ENCODE measurements at regions not wholly inside any gene's neighbourhood (a gene's known extent, or its start where the extent isn't known, plus 50 kb on each side); places are given as distances from the start of the nearest gene placed in this dataset.
A peak's percentile ranks its signal among the peaks of the same experiment; 100 is the strongest.

- H3K4me2 ChIP-seq (ENCODE audit: insufficient read depth, low read length) = no peak overlapping the region
- no peak overlapping the region for H2AFZ ChIP-seq (ENCODE audit: low read length)
- H3K4me3 ChIP-seq (ENCODE audit: insufficient read depth, low read length) = no peak overlapping the region
- no peaks in the 10 kb centered on the region for H4K20me1 ChIP-seq (ENCODE audit: insufficient read depth, low read length)
- DNase-seq (ENCODE audit: insufficient read length, low spot score, missing footprints) = no peak
- no peaks in the 10 kb centered on the region for H3K4me1 ChIP-seq (ENCODE audit: insufficient read depth, low read length)
- no peaks in the 10 kb centered on the region for H3K9me3 ChIP-seq (ENCODE audit: low read depth, low read length)
- no peaks in the 10 kb centered on the region for H3K79me2 ChIP-seq (ENCODE audit: insufficient read depth, low read length)
- no peak overlapping the region for H3K27ac ChIP-seq (ENCODE audit: low read depth, low read length)
- no peaks in the 10 kb centered on the region for H3K27me3 ChIP-seq (ENCODE audit: insufficient read depth, low read length)
- H3K36me3 ChIP-seq (ENCODE audit: insufficient read depth, low read length) = no peaks in the 10 kb centered on the region
- TF ChIP-seq CTCF (IDR thresholded peaks at IDR 0.05; ENCODE audit: extremely low read depth, low read depth, low read length) = no peak
Observed at GRCh38 chr4:110778521-110778920, 155.6 kb upstream of the PITX2 start.

- no peaks in the 10 kb centered on the region for H3K9me3 ChIP-seq (ENCODE audit: low read depth, low read length)
- H3K79me2 ChIP-seq (ENCODE audit: insufficient read depth, low read length) = no peaks in the 10 kb centered on the region
- no peak for DNase-seq (ENCODE audit: insufficient read length, low spot score, missing footprints)
- H3K4me1 ChIP-seq (ENCODE audit: insufficient read depth, low read length) = peaks cover 3% of the 10 kb centered on the region
- no peak overlapping the region for H3K4me3 ChIP-seq (ENCODE audit: insufficient read depth, low read length)
- no peaks in the 10 kb centered on the region for H4K20me1 ChIP-seq (ENCODE audit: insufficient read depth, low read length)
- no peak for TF ChIP-seq CTCF (IDR thresholded peaks at IDR 0.05; ENCODE audit: extremely low read depth, low read depth, low read length)
- no peaks in the 10 kb centered on the region for H3K27me3 ChIP-seq (ENCODE audit: insufficient read depth, low read length)
- no peaks in the 10 kb centered on the region for H3K36me3 ChIP-seq (ENCODE audit: insufficient read depth, low read length)
- no peak overlapping the region for H3K4me2 ChIP-seq (ENCODE audit: insufficient read depth, low read length)
- H2AFZ ChIP-seq (ENCODE audit: low read length) = no peak overlapping the region
- no peak overlapping the region for H3K27ac ChIP-seq (ENCODE audit: low read depth, low read length)
Observed at GRCh38 chr4:110780538-110780937, 157.7 kb upstream of the PITX2 start.

- Histone ChIP-seq H3K4me1 (ENCODE audit: insufficient read depth, low read length) (peaks cover 6% of the 10 kb centered on the region), H3K79me2 (ENCODE audit: insufficient read depth, low read length) (no peaks in the 10 kb centered on the region), H2AFZ (ENCODE audit: low read length) (no peak overlapping the region), H3K36me3 (ENCODE audit: insufficient read depth, low read length) (no peaks in the 10 kb centered on the region), H3K27ac (ENCODE audit: low read depth, low read length) (no peak overlapping the region), H3K9me3 (ENCODE audit: low read depth, low read length) (no peaks in the 10 kb centered on the region), H4K20me1 (ENCODE audit: insufficient read depth, low read length) (no peaks in the 10 kb centered on the region), H3K27me3 (ENCODE audit: insufficient read depth, low read length) (no peaks in the 10 kb centered on the region), H3K4me2 (ENCODE audit: insufficient read depth, low read length) (no peak overlapping the region), H3K4me3 (ENCODE audit: insufficient read depth, low read length) (no peak overlapping the region)
- TF ChIP-seq CTCF (IDR thresholded peaks at IDR 0.05; ENCODE audit: extremely low read depth, low read depth, low read length) = no peak
- peak; percentile 18 for DNase-seq (ENCODE audit: insufficient read length, low spot score, missing footprints)
Observed at GRCh38 chr4:110781944-110782343, 159.1 kb upstream of the PITX2 start.

DNA sequence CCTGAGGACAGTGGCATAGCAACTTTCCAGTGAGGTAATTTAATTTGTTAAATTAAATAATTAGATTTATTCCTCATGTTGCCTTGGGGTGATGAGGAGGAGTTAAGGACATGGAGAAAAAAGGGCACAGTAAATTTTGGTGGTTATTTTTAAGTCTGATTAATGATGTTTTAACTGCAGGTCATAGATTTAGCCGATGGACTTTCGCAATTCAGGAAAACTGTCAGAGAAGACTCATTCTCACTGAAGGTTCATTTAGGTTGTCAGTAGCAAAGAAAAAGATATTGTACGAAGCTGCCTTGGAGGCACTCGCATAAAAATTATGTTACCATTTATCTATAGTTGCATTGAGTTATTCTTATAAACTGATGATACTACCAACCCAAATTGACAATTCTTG is 164.2 kb upstream of the PITX2 start:
- Histone ChIP-seq H3K27me3 (ENCODE audit: insufficient read depth, low read length) (no peaks in the 10 kb centered on the region), H3K4me1 (ENCODE audit: insufficient read depth, low read length) (peaks cover 12% of the 10 kb centered on the region), H3K9me3 (ENCODE audit: low read depth, low read length) (no peaks in the 10 kb centered on the region), H3K79me2 (ENCODE audit: insufficient read depth, low read length) (no peaks in the 10 kb centered on the region), H2AFZ (ENCODE audit: low read length) (no peak overlapping the region), H3K4me2 (ENCODE audit: insufficient read depth, low read length) (peak overlapping the region; percentile 7), H3K27ac (ENCODE audit: low read depth, low read length) (no peak overlapping the region), H3K36me3 (ENCODE audit: insufficient read depth, low read length) (no peaks in the 10 kb centered on the region), H4K20me1 (ENCODE audit: insufficient read depth, low read length) (no peaks in the 10 kb centered on the region), H3K4me3 (ENCODE audit: insufficient read depth, low read length) (no peak overlapping the region)
- no peak for DNase-seq (ENCODE audit: insufficient read length, low spot score, missing footprints)
- no peak for TF ChIP-seq CTCF (IDR thresholded peaks at IDR 0.05; ENCODE audit: extremely low read depth, low read depth, low read length)

Data from osteoblast (primary cell).